ENCODE measurements at regions not wholly inside any gene's neighbourhood (a gene's known extent, or its start where the extent isn't known, plus 50 kb on each side); places are given as distances from the start of the nearest gene placed in this dataset.

- no peak for DNase-seq
Measured at GRCh38 chr5:3654515-3654914, 58.9 kb downstream of the IRX1 start.

DNA sequence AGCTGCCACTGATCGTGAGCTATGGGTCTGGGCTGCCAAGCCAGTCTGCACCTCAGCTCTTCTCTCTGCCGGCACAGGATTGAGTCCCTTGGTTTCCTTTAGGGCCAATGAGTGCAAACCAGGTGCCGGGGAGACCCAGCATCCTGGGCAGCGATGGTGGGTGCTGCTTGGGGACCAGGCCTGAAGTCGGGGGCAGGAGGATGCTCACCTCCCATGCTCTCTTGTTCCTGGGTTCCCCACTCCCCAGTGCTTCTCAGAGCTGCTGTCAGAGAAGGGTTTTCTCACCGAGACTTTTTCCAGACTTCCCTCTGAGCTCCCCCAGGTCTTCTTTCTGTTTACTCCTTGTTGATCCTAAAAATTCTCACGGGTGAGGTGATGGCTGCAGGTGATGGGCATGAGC lies 61.2 kb downstream of the IRX1 start:
- DNase-seq, result no peak

GRCh38 chr5:3657364-3658022 lies 61.9 kb downstream of the IRX1 start:
- no peak for DNase-seq

DNA sequence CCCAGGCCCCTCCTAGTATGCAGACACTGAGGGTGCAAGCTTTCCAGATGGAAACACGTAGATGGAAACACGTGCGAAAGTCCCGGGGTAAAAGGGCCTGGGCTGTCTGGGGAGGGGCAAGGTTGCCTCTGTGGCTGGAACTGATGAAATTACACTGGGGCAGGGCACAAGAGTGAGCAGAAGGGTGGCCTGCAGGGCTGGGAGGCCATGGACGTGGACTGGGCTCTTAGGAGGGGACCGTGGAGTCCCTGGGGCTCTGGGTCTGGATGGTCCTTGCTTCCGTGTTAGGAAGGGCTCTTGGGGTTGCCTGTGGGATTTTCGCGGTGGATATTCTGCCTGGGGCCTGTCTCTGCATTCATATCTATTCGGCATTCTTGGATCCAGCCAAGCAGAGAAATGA lies 63.3 kb downstream of the IRX1 start:
- no peak for DNase-seq

GRCh38 chr5:3659907-3660306 lies 64.3 kb downstream of the IRX1 start:
- no peak for DNase-seq

DNA sequence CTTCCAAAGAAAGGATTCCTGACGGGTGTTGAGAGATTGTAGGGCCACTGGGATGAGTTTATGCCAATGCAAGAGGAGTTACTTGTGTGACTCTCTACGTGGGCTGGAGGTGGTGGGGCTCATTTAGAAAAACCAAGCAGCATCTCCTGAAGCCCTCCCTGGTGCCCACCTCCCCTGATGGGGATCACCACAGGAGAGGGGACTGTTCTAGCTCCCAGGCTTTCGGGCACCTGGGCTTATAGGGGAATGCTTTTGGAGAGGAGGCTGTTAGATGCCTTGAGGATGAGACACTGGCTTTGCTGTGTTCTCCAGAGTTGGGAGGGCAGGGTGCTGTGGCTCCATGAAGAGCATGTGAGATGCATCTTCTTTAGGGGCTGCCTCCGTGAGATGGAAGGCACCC lies 65.0 kb downstream of the IRX1 start:
- DNase-seq, result no peak

DNA sequence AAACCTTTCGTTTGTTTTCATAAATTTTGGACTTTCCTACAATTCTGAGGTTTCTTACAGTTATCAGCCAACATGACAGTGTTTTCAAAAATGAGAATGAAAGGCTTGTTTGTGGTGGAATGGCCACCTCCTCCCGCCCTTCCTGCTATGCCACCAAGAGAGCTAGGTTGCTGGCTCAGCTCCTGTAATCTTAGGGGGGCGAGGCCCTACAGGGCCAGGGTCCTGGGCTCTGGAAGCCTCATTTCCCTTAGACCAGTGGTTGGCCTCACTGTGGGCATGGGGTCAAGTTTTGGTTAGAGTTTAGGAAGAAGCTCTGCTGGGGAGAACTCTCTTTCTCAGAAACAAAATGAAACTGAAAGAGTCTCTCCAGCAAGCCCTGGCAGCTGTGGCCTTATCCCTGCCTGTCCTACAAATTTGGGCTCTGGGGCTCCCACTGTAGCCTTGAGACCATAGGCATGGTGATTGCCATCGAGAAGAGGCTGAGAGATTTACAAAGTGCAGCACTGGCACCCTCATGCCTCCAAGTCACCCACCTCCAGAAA lies 66.2 kb downstream of the IRX1 start:
- DNase-seq, result no peak

DNA sequence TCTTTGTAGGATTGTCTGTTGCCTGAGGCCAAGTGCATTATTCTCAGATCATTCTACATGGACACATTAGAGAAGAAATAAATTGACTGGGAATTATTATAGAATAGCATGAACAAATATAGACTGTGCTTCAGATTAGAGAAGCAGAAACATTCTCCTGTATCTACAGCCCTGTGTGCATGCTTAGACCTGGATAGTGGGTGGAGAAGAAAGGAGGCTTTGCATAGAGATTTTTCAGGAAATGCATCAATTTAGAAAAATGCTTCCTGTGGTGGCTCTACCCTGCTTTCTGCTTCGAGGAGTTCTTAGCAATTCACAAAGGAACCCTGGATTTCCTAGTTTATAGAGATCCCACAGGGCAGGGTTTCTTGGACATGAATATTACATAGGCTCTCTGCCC lies 66.7 kb downstream of the IRX1 start:
- no peak for DNase-seq

DNA sequence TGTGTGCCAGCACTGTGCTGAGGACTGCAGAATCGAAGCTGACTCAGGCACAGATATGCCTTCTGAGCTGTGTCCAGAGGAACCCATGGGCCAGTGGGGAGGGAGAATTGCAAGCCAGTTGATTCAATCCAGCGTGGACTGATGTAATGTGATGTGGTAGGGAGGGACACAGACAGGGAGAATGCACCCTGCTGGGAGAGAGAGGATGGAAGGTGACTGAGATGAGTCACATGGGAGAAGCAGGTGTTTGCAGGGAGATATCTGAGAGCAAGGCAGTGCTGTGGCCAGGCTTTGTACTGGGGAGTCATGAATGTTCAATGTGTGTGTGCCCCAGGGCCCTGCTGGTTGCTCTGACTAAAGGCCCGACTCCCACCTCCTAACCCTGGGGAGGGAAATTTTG lies 75.7 kb downstream of the IRX1 start:
- DNase-seq, result no peak

- no peak for DNase-seq
Measured at GRCh38 chr5:3678801-3679200, 83.2 kb downstream of the IRX1 start.

DNA sequence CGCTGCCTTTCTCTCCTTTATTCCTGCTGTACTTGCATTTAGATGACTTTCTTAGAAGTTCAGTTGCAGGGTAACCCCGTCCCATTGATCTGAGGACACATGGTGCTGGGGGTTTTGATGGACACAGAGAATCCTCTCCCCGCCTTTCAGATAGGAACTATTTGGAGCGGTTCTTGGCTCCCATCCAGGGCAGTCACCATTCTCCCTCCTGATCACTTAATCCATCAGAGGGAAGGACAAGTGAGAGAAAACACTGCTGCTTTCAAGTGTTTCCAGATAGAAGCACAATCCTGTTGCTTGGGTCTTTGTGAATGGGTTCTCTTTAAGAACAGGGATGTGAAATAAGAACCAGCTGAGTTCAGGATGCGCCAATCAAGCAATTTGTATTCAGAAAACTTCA lies 85.2 kb downstream of the IRX1 start:
- no peak for DNase-seq

- DNase-seq, result no peak
Measured at GRCh38 chr5:3684118-3684517, 88.5 kb downstream of the IRX1 start.

DNA sequence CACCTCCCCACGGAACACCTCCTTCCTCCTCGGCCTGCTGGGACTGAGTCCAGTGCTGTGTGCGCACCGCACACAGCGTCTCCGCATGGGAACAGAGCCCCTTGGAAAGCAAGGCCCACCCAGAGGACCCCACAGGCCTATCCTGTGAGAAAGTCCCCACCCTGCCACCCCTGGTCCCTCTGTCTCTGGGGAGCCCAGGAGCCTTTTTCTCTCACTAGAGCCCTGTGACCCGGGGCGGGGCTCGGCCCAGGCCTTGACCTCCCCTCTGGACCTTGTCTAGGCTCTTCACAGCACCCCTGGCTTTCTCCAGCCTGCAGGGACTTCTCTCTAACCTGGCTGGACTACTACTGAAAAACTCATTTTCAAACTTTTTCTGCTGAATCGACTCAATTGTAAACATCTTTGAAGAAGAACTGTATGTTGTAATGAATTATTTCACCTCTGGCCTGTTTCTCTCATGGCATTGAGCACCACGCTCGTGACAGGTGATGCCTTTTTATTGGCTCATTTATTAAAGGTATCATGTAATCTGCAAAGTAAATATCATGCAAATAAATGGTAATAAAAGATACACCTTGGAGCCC lies 89.2 kb downstream of the IRX1 start:
- DNase-seq, result no peak

DNA sequence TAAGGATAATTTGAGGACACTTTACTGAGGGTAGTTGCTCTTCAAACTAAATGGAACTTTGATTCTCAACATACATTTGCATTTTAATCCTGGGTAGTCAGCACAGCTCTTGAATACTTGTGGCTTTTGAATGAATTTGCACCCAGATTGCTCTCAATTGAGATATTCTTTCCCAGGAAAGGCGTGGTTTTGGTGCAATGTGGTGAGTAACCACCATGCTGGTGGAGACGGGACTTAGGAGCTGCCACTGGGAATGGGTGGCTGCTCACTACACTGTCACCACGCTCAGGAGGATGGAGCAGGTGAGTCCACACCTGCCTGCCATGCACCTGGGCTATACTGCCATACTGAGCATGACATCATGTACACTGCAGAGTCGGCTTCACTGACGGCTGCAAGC lies 99.2 kb downstream of the IRX1 start:
- no peak for DNase-seq

DNA sequence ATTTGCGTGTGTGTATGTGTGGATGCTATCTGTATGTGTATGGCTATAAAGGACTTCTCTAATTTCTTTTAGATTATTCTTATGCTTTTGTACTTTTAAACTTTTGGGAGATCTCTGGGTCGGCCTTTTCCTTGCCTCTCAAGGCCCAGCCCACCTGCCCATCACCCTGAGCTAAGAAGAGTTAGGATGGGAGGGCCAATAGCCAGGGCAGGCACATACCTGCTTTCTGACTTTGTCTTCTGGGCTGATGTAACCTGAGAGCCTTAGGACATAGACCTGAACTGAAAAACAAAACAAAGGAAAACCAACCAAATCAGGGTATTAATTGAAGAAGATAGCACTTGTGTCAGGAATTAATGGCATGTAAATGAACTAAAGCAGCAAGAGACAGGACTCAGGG lies 100.2 kb downstream of the IRX1 start:
- DNase-seq, result no peak

DNA sequence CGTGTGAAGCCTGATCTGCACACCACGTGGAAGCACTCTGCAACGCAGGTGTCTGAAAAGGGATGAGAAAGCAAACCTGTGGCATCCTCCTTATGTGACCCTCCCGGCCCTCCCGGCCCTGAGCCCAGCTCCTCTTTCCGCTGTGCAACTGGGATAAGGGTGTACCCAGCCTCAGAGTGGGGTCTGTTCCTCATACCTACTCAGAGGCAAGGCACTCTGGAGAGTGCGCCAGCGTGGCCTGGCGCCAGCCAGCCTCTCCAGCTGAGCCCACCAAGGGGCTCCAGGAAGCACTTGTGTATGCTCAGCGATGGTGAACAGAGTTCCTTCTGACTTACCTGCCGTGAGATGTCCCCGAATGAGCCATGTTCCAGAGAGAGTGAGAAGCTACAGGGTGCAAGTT lies 102.8 kb downstream of the IRX1 start:
- DNase-seq, result no peak

- no peak for DNase-seq
Measured at GRCh38 chr5:3701694-3702093, 106.1 kb downstream of the IRX1 start.

- DNase-seq, result no peak
Measured at GRCh38 chr5:3704661-3705060, 109.0 kb downstream of the IRX1 start.

DNA sequence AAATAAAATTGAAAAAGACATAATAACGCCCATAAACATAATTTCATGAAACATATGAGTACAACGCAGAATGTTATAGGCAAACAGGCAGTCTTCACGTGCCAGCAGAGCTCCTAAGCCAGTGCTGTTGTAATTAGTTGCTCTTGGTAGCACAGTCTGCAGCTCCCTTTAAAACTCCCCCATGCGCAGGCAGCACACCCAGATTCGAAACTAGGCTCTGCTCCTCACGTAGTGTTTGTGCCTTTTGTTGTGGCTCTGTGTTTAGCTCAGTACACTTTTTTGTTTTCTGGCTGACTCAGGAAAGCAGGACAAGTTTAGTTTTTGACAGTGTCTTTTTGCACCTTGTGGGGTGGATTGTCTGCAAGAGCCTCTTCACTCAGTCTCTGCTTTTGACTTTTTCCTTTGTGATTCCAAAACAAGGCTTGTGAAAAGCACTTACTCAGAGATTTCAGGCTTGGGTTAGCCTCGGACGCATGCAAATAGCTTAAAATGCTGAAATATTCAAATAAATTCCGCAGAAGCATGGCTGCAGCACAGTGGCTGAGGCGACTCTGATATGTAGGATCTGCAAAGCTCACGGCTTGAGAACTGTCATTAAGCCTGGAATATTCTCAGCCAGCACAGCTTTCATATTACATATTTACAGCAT lies 113.6 kb downstream of the IRX1 start:
- no peak for DNase-seq

GRCh38 chr5:3709717-3710348 lies 114.2 kb downstream of the IRX1 start:
- no peak for DNase-seq

GRCh38 chr5:3715062-3715461 lies 119.4 kb downstream of the IRX1 start:
- no peak for DNase-seq

GRCh38 chr5:3729631-3730030 lies 134.0 kb downstream of the IRX1 start:
- DNase-seq, result no peak

GRCh38 chr5:3734632-3735031 lies 139.0 kb downstream of the IRX1 start:
- no peak for DNase-seq

DNA sequence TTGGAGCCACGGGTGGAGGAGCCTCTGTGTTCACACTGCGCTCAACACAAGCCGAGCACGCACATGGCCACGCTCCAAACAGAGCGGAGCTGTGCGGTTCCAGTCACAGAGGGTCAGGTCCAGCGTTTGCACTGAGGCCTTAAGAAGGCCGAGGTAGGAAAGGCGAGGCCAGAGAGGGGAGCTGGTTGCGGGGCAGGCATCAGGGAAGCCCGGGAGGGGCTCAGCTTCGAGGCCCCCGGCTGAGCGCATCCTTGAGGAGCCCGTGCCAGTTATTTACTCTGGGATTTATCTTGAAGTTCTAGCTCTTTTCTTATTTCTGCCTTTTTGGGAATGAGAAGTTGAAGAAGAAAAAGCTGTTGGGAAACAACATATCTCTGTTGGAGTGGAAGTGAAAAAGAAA lies 140.8 kb downstream of the IRX1 start:
- no peak for DNase-seq

Data from activated naive CD4-positive, alpha-beta T cell treated with anti-CD3 and anti-CD28 coated beads, Interleukin-2, amount 50 U/mL, for 16 hours (primary cell).